GM21723 (cell line): ENCODE measurements at regions not wholly inside any gene's neighbourhood (a gene's known extent, or its start where the extent isn't known, plus 50 kb on each side); places are given as distances from the start of the nearest gene placed in this dataset.
A peak's percentile ranks its signal among the peaks of the same experiment; 100 is the strongest.

Experiments used
- ATAC-seq: cut with Tn5 transposase; IDR thresholded peaks from one replicate; pipeline ENCODE4 v1.9.1; 2021; ENCODE audit warnings: mild to moderate bottlenecking, moderate library complexity; ENCODE audit not compliant: unreplicated experiment

DNA sequence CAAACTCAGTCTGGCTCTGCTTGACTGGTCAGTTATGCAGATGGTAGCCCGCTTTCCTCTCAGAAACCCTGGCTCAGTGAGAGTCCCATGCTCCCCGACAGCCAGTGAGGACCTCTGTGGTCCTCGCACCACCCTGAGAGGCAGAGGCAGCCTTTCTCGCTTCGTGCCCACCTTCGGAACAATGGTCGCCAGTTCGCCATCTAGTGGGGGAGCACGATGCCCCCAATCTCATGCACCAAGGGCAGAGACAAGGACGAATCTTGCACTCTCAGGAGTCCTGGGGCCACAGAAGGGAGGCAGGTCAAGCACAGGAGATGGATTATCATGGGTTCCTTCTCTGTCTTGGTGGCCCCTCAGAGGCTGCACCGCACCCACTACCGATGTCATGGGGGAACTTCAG, 75.2 kb downstream of the RHCG start:
- ATAC-seq, result no peak

DNA sequence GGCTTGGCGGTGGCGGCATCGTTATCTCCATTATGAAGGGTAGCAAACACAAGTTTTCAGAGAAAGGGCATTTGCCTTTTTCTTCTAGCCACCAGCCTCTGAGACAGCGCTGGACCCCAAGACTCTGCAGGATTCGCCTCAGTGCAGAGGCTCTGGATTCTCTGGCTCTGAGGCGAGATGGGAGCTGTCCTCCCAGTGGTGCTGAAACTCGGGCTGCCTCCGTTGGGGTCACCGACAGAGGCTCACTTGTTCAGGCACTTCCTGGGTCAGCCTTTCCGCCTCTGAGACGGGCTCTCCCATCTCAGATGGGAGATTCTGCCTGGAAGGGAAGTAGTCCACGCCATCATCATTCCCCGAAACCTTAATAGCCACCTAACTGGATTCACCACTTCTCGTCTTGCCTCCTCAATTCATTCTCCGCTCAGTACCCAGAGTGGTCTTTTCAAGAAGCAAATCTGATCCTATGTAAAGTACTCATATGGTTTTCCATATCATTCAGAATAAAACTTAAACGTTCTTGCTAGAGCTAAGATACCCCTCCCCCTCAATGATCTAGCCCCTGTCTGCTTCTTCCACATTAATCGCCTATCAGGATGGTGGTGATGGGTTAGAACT, 76.9 kb downstream of the RHCG start:
- no peak for ATAC-seq

DNA sequence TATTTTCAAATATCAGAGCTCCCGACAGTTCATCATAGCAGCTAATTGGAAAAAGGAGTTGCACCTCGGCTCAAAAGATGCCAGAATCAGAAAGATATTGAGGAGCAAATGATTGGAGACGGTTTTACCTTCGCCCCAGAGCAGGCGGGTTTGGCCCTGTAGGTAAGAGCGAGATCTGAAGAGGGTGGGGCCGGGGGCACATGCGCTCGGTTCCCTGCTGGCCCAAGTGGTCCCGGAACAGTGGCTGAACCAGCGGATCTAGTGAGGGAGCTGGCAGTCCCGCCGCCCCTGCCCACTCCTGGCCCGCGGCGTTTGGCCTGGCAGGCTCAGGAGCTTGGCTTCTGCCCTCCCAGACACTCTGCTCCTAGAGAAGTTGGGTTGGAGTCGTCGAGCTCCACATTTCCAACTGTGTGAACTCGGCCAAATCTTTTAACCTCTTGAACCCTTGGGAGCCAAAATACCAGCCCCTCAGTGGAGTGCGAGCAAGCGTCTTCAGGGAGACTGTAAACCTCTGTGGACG, 79.1 kb downstream of the RHCG start:
- no peak for ATAC-seq

DNA sequence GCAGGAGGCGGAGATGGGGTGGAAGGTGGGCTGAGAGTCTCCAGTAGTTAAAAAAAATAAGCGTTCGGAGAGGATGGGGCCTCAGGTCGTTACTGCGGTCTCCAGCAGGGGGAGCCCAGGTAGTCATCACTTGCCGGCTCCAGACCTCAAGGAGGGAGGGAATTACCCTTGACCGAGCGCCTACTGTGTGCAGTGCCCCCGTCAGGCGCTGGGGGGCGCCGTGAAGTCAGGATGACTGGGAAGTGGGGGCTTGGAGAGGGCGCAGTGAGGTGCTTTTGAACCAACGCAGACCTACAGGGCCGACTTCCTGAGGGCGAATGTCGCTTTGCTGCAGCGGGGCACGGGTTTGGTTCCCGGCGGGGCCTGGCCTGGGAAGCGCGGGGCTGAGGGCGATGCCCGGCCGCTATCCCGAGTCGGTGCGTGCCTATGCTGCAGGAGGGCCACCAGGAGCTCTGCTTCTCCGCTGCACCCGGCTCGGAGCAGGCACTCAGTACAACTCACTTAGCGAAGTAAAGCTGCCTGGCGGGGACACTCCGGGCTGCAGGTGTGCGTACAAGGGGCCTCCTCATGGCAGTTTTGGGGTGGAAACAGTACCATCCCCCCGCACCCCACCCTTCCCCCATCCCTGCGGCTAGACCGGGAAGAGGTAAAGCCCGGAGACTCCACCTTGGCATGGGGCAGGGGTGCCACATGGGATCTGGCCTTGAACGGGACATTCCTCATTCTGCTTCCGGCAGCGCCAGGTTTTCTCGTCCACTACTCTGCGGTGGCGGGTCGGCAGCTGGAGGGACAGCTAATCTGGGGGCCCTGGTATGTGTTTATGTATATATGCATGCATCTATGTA, 79.8 kb downstream of the RHCG start:
- ATAC-seq, result peak; percentile 83

DNA sequence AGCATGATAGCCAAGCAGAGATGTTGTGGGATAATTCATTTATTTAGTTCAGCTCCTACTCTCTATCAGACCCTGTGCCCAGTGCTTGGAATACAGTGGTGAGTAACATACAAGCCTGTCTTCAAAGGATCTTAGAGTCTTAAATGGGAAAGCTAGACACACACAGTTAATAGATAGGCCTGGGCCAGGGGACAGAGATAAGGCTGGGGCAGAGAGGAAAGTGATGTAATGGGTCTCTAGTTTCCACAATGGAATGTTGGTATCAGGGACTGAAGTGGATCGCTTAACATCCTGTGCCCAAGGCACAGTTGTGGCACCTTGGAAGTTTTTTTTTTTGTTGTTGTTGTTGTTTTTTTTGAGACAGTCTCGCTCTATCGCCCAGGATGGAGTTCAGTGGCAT, 79.9 kb upstream of the POLG start:
- no peak for ATAC-seq

DNA sequence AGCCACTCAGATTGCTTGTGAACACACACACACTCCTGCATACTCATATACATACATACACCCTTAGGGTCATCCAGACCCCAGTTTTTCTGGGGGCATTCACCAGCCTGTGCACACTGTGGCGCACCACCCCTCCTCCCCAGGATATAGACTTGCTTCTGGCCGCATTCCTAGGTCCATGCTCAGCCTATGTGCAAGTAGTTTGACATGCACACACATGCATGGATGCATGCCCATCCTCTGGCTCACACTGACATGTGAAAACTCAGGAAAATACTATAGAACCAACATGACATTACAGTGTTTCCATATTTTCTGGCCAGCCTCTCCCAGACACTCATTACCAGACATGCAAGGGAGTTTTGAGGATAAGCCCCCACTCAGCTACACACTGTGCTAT, 79.3 kb upstream of the POLG start:
- no peak for ATAC-seq

DNA sequence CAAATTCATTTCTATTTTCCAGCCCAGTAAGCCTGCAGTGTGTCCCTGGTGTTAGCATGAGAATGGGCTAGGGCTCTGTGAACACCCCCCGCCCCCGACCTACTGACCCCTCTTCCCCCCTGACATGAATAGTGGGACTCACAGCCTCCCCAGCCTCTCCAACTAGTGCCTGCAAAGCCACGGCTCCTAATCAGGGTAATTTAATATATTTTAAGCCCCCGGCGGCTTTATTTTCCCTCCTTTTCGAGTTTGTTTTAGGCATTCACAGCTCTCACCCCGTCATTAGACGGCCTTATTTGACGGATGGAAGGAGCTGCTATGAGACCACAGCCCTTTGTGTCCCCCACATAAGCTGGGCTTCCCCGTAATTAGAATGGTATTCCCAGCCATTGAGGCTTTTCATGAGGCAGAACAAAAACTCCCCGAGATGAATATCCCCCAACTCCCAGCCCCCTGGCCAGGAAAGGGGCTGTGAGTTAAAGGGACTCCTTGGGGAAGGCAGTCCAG, 78.3 kb upstream of the POLG start:
- no peak for ATAC-seq

DNA sequence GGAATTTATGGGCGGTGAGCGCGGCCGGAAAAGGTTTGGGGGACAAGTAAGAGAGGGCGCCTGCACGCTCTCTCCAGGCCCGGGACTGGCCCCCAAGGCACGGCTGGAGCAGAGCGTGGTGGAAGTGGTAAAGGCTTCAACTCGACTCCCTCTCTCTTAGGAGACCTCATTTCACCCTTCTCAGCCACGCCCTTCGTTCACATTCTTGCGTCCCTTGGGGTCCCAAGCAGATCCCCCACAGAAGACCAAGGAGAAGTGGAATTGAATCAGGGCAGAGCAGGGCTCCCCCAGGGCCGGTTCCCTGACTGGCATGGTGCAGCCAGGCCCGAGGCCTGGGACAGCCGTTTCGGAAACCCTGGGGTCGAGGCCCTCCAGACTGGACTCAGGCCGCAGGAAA, 75.4 kb upstream of the POLG start:
- ATAC-seq, result no peak

DNA sequence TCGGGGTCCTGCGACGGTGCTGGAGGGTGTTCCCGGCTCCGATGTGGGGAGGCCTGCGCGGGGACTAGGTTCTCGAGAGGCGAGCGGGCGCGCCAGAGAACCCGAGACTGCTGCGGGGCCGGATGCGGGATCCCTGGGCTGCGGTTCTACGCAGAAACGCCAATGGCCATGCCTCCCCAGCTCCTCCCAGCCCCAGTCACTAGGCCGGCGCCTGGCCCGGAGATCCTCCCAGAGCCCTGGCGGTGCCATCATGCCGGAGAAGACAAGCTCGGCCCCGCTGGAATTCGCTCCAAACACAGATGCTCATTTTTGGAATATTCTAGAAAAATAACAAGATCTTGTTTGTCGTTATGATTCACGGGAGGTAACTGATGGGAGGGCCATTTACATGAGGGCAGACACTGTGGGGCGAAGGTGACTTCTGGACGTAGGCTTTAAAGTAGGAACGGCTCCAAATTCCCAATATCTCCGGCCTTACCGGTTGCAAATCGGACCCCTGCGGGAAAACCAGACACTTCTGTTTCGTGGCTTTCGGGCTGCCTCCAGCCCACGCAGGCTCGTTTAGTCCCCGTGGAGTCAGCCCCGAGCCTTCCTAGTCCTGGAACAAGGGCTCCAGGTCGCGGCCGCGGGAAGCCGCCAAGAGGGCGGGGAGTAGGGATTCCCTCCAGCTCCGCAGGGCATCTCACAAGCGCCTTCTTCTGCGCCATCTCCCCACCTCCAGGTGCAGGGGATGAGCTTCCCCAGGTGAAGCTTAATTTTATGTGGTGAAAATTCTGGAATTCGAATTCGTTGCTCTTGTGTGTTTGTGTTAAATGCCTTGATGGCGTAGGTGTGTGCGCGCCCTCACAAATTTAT, 74.8 kb upstream of the POLG start:
- ATAC-seq, result no peak

DNA sequence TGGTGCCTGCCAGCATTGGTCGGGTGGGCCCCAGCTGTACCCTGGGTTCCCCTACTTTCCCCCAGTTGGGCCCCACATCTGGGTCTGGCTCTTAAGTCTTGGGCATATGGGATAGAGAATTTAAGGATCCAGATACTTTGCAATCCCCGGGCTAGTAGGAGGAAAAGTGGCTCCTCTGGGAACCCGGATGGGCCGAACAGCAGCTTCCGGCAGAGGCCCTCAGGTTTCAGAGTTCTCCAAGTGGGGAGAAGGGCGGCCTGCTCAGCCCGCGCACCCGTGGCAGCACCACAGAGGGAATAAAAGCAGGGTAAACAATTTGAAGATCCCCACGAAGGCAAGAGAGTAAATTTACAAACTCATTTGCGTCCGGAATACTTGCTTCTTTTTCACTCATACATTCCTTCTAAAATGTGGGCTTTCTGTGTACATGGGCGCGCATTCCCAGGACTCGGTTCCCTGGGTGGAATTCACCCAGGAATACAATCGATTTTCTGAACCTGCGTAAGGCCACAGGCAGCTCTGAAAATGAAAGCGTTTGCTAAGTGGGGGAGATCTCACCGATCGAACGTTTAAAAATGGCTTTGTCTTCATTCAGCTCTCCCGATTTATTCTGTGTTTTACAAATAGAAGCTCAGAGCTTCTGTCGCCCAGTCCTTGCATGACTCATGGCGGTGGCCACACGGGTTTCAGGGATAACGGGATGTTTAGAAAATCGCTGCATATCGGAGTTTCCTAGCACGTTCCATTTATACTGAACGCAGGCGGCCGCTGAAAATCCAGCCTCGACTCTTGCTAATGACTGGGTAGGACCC, 74.0 kb upstream of the POLG start:
- no peak for ATAC-seq

DNA sequence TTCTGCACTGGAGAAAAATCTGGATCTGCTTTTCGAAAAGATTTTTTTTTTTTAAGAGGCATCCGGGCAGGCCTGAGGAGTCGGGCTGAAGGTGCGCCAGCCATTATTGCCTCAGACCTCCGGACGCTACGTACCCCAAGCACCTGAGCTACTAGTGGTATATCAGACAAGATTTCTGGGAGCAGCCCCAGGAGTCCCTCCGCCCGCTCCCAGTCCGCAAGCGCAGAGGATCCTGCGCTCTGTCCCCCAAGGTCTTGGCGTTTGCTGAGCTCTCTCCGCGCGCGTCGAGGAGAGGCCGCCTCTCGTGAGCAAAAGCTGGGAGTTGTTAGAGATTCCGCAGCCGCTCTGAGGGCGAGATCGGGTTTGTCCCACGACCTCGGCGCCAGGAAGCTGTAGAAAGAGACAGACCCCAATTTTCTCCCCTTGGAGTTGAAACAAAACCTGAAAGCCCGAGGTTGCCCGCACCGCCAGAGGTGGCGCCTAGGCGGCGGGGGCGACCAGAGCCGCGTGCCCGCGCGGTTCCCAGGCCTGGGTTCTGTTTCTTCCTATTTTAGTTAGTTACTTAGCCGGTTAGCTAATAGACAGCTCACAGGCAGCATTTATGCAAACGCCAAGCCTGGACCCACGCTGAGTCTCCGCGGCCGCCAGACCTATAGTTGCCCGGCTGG, 72.5 kb upstream of the POLG start:
- no peak for ATAC-seq

DNA sequence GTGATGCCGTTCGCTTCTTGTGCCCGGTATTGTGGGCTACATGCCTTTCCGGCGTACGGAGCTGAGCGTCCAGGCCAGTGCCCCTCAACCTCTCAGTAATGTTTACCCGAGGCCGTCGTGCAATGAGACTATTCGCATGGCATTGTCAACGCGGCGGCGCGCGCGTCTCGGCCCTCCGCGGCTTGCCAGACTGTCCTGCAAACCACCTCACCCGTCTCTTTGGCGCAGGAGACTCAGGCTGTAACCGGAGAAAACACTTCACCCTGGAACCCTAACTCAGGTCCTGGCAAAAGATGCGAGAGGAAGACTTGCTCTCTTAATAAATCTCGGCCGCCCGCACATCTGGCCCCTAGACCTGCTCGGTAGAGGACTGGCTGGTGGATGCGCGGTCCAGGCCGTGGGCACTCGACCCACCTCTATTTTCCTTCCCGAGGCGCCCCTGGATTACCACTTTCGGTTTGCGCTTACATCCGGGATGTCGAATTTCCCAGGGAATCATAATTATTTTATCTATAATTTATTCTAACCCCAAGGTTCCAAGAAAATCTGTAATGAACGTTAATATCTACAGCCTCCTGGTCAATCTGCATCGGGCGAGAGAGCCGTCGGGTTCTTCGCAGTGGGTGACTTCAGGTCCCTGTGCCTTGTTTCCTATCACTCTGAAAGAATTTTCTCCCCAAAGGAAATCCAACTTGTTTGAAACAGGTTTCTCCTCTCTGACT, 71.8 kb upstream of the POLG start:
- no peak for ATAC-seq

DNA sequence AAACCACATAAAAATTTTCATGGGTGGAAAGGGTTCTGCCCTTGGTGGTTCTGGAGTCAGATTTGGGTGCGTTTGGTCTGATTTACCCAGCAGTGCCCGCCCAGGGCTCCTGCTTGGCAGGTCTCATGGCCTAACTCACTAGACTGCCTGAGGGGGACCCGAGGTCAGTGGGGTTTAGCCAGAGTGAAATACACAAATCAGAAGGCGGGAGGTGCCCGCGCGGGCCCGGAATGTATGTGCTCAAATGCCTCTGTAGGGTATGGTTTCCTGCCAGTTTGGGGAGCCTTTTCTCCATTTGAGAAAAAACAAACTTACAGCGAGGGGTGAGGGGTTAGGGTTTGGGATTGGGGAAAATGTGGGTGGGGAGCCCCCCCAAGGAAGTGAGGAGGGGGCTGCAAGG, 70.9 kb upstream of the POLG start:
- ATAC-seq, result no peak

DNA sequence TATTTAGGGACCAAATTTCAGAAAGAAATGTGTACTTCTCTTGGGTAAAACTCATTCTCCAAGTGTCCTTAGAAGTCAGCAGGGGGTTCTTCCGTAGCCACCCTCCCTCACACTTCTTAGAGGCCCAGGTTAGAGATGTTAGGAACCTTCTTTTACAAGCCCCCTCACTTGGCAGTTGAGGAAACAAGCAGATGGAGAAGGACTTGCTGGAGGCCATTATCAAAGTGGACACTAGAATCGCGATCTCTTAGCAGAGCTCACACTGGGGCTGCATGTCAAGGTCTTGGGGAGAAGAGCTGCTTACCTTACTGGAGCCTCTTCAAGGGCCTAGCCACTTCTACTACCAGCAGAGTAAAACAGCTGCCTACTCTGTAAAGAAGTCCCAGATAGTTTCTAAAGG, 69.4 kb upstream of the POLG start:
- ATAC-seq, result no peak

DNA sequence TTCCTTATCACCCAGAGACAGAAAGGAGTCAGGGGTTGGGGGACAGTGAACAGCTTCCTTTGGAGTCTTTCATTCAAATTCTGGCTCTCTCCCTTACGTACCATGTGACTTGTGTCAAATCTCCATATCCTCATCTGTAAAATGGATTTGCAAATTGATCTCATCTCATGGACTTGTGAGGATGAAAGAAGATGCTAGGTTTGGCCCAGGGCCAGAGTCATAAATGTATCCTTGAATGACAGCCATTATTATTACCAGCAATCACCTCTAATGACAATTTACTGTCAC, 67.8 kb upstream of the POLG start:
- ATAC-seq, result no peak

DNA sequence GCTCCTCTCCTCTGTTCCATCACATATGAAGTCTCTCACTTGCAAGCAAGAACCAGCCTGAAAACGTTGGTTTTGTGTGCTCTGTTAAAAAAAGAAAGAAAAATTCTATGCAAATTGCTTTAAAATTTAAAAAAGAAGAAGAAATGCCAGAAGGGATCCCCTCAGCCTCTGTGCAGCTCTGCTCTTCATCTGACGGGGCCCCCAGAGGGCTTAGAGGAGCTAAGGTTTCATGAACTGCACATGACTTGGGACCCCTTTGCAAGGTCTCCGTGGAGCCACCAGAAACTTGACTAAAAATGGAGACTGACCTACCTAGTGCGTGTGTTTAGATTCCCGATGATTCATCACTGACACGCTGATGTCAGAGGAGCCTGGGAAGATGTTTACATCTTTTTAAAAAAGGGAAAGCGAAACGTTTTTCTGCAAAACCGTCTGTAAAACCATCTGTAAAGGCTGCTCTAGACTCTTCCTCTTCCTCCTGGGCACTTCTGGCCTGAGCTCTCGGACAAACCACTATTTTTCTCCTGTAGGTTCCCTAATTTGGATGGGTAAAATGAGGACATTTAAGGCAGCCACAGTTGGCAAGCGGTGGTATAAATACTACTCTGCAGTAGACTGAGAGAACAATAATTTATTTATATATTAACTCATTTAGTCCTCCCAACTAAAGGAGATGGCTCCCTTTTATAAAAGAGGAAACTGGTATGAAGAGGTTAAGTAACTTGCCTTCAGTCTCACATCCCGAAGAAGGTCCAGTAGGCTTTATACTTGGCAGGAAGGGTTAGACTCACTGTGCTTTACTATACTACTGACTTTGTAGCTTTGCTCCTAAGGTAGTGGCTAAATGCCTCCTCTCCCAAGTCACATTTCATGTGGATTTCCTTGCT, 67.2 kb upstream of the POLG start:
- ATAC-seq, result peak; percentile 42

DNA sequence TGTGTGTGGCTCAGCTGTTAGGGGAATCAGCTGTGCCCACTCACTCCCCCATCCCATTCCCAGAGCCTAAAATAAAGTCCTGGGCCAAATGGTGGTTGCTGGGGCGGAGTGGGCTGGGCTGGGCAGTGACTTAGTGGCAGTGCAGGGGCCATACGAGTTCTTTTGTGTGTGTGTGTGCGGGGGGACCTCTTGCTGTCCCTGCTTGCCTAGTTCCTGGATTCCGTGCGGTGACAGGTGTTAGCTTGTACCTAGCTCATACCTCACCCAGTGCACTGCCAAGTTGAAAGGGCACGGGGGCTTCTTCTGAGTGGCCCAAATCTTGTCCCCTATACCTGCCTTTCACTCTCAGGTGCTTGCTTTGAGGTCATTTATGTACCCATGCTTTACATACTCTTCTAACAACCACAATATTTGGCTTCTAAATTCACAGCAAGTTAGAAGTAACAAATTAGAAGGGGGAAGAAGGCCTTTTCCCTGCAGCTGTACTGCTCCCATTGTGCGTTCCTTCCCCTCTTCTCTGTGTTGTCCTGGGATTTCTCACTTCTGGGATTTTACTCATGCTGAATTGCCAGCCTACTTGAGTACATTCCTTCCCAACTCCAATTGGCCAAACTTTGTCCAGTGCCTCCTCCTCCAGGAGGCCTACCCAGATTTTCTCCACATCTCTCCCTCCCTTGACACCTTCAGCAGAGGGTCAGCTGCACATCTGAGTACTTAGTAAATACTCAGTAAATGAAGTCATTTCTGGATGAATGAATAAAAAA, 66.3 kb upstream of the POLG start:
- no peak for ATAC-seq
